GM12892 (cell line): ENCODE measurements at regions not wholly inside any gene's neighbourhood (a gene's known extent, or its start where the extent isn't known, plus 50 kb on each side); places are given as distances from the start of the nearest gene placed in this dataset.

ENCODE experiments used
- POLR2A ChIP-seq: IDR thresholded peaks from 2 replicates; pipeline ENCODE4 v1.6.1; 2011; ENCODE audit warnings: low read depth, low read length, control low read depth
- POLR2AphosphoS5 ChIP-seq: IDR thresholded peaks from 2 replicates; pipeline ENCODE4 v1.6.1; 2011; ENCODE audit warnings: low read depth, low read length, control low read depth
- TAF1 ChIP-seq: IDR thresholded peaks from 2 replicates; pipeline ENCODE4 v1.6.1; 2011; ENCODE audit warnings: low read depth, mild to moderate bottlenecking, control low read depth, low read length, borderline replicate concordance

DNA sequence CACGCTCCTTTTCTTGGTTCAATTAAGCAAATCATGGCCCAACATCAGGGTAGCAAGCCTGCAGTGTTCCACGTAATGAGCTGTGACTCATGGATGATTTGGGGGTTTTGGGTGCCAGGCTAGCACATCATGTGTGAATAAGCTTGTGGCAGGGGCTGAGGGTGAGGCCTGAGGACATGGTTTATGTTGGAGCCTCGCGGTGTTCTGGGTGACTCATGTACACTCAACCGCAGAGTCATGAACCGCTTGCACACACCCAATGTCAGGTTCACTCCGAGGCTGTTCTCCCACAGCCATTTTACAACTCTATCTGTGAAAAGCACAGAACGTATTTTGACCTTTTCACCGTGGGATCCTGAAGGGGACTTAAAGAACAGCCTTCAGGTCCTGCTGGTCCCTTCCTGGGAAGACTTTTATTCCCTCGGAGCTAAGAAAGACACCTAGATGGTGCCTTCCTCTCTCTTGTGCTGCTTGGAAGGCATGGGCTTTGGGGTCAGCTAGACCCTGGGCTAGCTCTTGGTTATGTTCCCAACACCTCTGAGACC lies 139.9 kb upstream of the ZEB2 start:
- TF ChIP-seq POLR2AphosphoS5 (no peak), POLR2A (no peak), TAF1 (no peak)
